Common myeloid progenitor, CD34-positive (primary cell): ENCODE measurements at regions not wholly inside any gene's neighbourhood (a gene's known extent, or its start where the extent isn't known, plus 50 kb on each side); places are given as distances from the start of the nearest gene placed in this dataset.
A peak's percentile ranks its signal among the peaks of the same experiment; 100 is the strongest.

ENCODE experiments used
- CTCF ChIA-PET: fragments of 350-600 bp; sonication (Branson Sonifier 250); formaldehyde crosslinking; loops from one replicate; lab custom pipeline; 2021; ENCODE audit warnings: antibody characterized with exemption; lab: Charles Lee
- POLR2A ChIA-PET: fragments of 350-600 bp; sonication (Branson Sonifier 250); formaldehyde crosslinking; loops from one replicate; lab custom pipeline; 2021; ENCODE audit warnings: antibody characterized with exemption; lab: Charles Lee
- DNase-seq, 3 donors: peaks; one replicate each; pipeline versions ENCODE4 v3.0.0 to v3.0.0-alpha.2; 2013
- H3K27ac ChIP-seq, 2 experiments: 1 replicate in 1 of 2; 2 replicates in 1 of 2; pipeline ENCODE4 v1.7.0; 2013; ENCODE audit warnings: inconsistent platforms in 2 of 2, low read length in 2 of 2, mild to moderate bottlenecking in 2 of 2, low read depth in 1 of 2, moderate library complexity in 1 of 2; ENCODE audit not compliant: severe bottlenecking in 2 of 2, insufficient read depth in 1 of 2, poor library complexity in 1 of 2
- H3K27me3 ChIP-seq, 5 experiments: replicated peaks in 2 of 5; 1 replicate in 3 of 5; 2 replicates in 2 of 5; pipeline versions ENCODE4 v1.6.1 to v1.7.0; 2013; ENCODE audit warnings: low read length in 4 of 5, mild to moderate bottlenecking in 2 of 5, moderate library complexity in 2 of 5, inconsistent platforms in 1 of 5; ENCODE audit not compliant: insufficient read depth in 5 of 5, control insufficient read depth in 4 of 5
- H3K36me3 ChIP-seq, 4 experiments: 1 replicate in 2 of 4; 2 replicates in 2 of 4; pipeline versions ENCODE4 v1.6.1 to v1.7.0; 2013; ENCODE audit warnings: low read length in 3 of 4, control low read depth in 1 of 4, mild to moderate bottlenecking in 1 of 4; ENCODE audit not compliant: control insufficient read depth in 4 of 4, insufficient read depth in 4 of 4
- H3K4me1 ChIP-seq, 4 experiments: 1 replicate in 3 of 4; 2 replicates in 1 of 4; pipeline versions ENCODE4 v1.6.1 to v1.7.1; 2013; ENCODE audit warnings: low read length in 3 of 4, mild to moderate bottlenecking in 3 of 4, control low read depth in 1 of 4, inconsistent platforms in 1 of 4, moderate library complexity in 1 of 4; ENCODE audit not compliant: control insufficient read depth in 4 of 4, insufficient read depth in 4 of 4; ENCODE audit errors: control extremely low read depth in 1 of 4
- H3K4me3 ChIP-seq, 7 experiments: 1 replicate in 4 of 7; 2 replicates in 3 of 7; pipeline versions ENCODE4 v1.5.1 to v1.7.0; 2013; ENCODE audit warnings: mild to moderate bottlenecking in 7 of 7, low read length in 6 of 7, moderate library complexity in 6 of 7, inconsistent platforms in 2 of 7, low read depth in 2 of 7, control low read depth in 1 of 7; ENCODE audit not compliant: insufficient read depth in 4 of 7, control insufficient read depth in 1 of 7; ENCODE audit errors: extremely low read depth in 1 of 7
- H3K9me3 ChIP-seq, 5 experiments: 1 replicate in 4 of 5; 2 replicates in 1 of 5; pipeline versions ENCODE4 v1.6.1 to v1.7.1; 2013; ENCODE audit warnings: low read length in 4 of 5, mild to moderate bottlenecking in 2 of 5, inconsistent platforms in 1 of 5, low read depth in 1 of 5, moderate library complexity in 1 of 5; ENCODE audit not compliant: control insufficient read depth in 4 of 5, insufficient read depth in 2 of 5; ENCODE audit errors: control extremely low read depth in 1 of 5
- WGBS: methylation state at CpG from one replicate; pipeline ENCODE4 v1.1.5; 2013; ENCODE audit not compliant: insufficient coverage; 5-methylcytosine and 5-hydroxymethylcytosine counted together

GRCh38 chr12:14275886-14276285, 89.6 kb upstream of the ATF7IP start:
- H3K27ac ChIP-seq = no peak overlapping the region
- peaks cover 5 to 15% (median 10%) of the 10 kb centered on the region in 4 experiments for H3K4me1 ChIP-seq
- H3K4me3 ChIP-seq = no peak overlapping the region
- peak; percentile 39 to 87 (median 84) for DNase-seq
- no peaks in the 10 kb centered on the region for H3K27me3 ChIP-seq
- H3K9me3 ChIP-seq = peaks cover 2 to 18% (median 9%) of the 10 kb centered on the region in 5 experiments
- CTCF ChIA-PET = interaction anchor here (1.0 to 2.3 kb wide), 3 partner anchors 14 to 36 kb away, joined by 3 to 11 read pairs (median 6); no protein-coding TSS in a partner anchor
- H3K36me3 ChIP-seq = no peaks in the 10 kb centered on the region
- WGBS = no CpG with 5 or more reads among the region's 1 CpG
- POLR2A ChIA-PET = no interaction called here

DNA sequence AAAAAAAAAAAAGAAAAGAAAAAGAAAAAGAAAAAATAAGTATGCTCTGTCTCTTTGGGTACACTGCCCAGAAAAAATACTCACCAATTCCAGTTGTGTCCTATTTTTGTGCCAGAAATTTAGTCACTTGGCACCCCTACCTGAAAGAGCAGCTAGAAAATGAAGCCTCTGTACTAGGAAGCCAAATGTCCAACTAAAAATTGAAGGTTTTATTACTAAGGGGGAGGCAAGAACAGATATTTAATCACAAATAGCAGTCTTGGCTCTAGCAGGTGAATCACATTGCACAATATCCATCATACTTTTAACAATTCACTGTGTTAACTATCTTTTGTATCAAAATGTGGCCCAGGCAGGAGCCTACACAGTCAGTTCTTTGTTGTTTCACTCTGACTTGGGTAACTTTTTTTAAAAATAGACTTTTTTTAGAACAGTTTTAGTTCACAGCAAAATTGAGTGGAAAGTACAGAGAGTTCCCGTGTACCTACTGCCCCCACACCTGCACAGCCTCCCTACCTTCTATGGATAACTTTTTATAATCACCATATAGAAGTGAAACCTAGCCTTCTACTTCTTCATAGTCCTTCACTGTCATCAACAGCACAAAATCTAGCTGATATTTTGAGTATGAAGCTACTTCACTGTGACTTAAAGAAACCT, 87.1 kb upstream of the ATF7IP start:
- POLR2A ChIA-PET = no interaction called here

DNA sequence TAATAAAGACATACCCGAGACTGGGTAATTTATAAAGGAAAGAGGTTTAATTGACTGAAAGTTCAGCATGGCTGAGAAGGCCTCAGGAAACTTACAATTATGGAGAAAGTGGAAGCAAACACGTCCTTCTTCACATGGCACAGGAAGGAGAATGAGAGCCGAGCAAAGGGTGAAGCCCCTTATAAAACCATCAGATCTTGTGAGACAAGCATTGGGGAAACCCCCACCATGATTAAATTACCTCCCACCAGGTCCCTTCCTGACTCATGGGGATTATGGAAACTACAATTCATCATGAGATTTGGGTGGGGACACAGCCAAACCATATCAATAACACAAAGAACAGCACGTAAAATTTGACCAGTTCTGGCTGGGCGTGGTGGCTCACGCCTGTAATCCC, 85.6 kb upstream of the ATF7IP start:
- WGBS = 97% methylated on average over 4 of the region's 6 CpGs
- CTCF ChIA-PET = interaction anchor here (1.5 kb wide), 1 partner anchor 21 kb away, joined by 4 read pairs; no protein-coding TSS in a partner anchor
- H3K36me3 ChIP-seq = no peaks in the 10 kb centered on the region
- peaks cover 0 to 1% (median 0%) of the 10 kb centered on the region in 4 experiments for H3K4me1 ChIP-seq
- H3K4me3 ChIP-seq = no peak overlapping the region
- POLR2A ChIA-PET = no interaction called here
- no peak for DNase-seq
- peaks cover 0 to 15% (median 5%) of the 10 kb centered on the region in 5 experiments for H3K9me3 ChIP-seq
- H3K27ac ChIP-seq = no peak overlapping the region
- no peaks in the 10 kb centered on the region for H3K27me3 ChIP-seq

More for the DNA sequence above, 87.1 kb upstream of the ATF7IP start:
- no peaks in the 10 kb centered on the region for H3K27me3 ChIP-seq
- 100% methylated on average over 1 of the region's 1 CpG for WGBS
- H3K4me3 ChIP-seq = no peak overlapping the region
- no peak overlapping the region for H3K27ac ChIP-seq
- no peak for DNase-seq
- H3K36me3 ChIP-seq = no peaks in the 10 kb centered on the region
- H3K9me3 ChIP-seq = peaks cover 0 to 15% (median 5%) of the 10 kb centered on the region in 5 experiments
- peaks cover 4 to 7% (median 6%) of the 10 kb centered on the region in 4 experiments for H3K4me1 ChIP-seq
- CTCF ChIA-PET = interaction anchor here (1.1 to 1.8 kb wide), 3 partner anchors 23 to 87 kb away, joined by 3 to 6 read pairs (median 4); partner anchors contain the start of gene ATF7IP

DNA sequence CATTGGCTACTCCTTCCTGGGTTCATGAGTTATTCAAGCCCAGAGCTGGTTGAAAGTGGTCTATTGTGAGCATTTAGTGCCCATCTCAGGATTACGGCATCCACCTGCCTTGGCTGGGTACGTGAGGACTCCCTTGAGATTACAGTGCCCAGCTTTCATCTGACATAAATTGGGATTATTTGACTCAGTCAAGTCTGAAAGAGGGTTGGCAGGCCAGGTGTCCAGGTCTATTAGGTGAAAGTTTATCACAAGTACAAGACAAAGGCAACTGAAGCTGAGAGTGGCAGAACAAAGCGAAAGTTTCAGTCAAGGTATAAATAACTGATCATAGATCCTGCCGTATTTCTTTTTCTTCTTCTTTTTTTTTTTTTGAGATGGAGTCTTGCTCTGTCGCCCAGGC, 84.6 kb upstream of the ATF7IP start:
- no peaks in the 10 kb centered on the region for H3K27me3 ChIP-seq
- DNase-seq = no peak
- H3K9me3 ChIP-seq = peaks cover 0 to 4% (median 0%) of the 10 kb centered on the region in 5 experiments
- ChIA-PET POLR2A (no interaction called here), CTCF (interaction anchor here (0.9 kb wide), 1 partner anchor 17 kb away, joined by 5 read pairs; no protein-coding TSS in a partner anchor)
- 100% methylated on average over 5 of the region's 5 CpGs for WGBS
- no peaks in the 10 kb centered on the region for H3K36me3 ChIP-seq
- H3K4me1 ChIP-seq = peaks cover 0 to under 1% (median 0%) of the 10 kb centered on the region in 4 experiments
- H3K4me3 ChIP-seq = no peak overlapping the region
- H3K27ac ChIP-seq = no peak overlapping the region

DNA sequence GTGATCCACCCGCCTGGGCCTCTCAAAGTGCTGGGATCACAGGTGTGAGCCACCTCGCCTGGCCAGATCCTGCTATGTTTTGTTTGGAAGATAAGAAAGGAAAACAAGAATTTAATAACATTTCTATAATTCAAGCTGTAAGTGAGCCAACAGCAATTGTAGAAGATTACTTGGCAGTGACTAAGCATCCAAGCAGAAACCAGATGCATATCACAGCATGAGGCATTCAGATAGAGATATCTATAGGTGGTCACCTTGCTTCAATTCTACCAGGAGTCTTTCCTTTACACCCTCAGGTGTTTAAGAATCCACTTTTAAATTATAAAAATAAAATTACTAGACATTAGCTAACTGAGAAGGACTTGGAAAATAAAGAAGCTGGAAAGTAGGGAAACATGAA, 83.9 kb upstream of the ATF7IP start:
- Histone ChIP-seq H3K9me3 (peaks cover 0 to 4% (median 0%) of the 10 kb centered on the region in 5 experiments), H3K27ac (no peak overlapping the region), H3K36me3 (no peaks in the 10 kb centered on the region), H3K27me3 (no peaks in the 10 kb centered on the region), H3K4me3 (no peak overlapping the region), H3K4me1 (no peaks in the 10 kb centered on the region)
- ChIA-PET POLR2A (no interaction called here), CTCF (interaction anchor here (0.9 to 1.2 kb wide), 2 partner anchors 16 to 18 kb away, joined by 4 to 5 read pairs; no protein-coding TSS in a partner anchor)
- DNase-seq = no peak
- 83% methylated on average over 1 of the region's 2 CpGs for WGBS

GRCh38 chr12:14283489-14284144, 81.9 kb upstream of the ATF7IP start:
- Histone ChIP-seq H3K9me3 (peaks cover 0 to 8% (median 4%) of the 10 kb centered on the region in 5 experiments), H3K4me3 (no peak overlapping the region), H3K4me1 (no peaks in the 10 kb centered on the region), H3K36me3 (no peaks in the 10 kb centered on the region), H3K27ac (no peak overlapping the region), H3K27me3 (no peaks in the 10 kb centered on the region)
- DNase-seq = peak in 1 of 3 donors; percentile 30
- 80% methylated on average over 1 of the region's 6 CpGs for WGBS
- ChIA-PET CTCF (no interaction called here), POLR2A (no interaction called here)
